Endothelial cell of umbilical vein (primary cell): ENCODE measurements at regions not wholly inside any gene's neighbourhood (a gene's known extent, or its start where the extent isn't known, plus 50 kb on each side); places are given as distances from the start of the nearest gene placed in this dataset.

ENCODE experiments used
- BruUV-seq: library from RNA; stranded (reverse); fragments of 400-500 nt; replicated peaks from 2 replicates; lab custom pipeline; 2021; lab: Mats Ljungman, UMichigan
- CTCF ChIA-PET: fragments of 300-600, 350-600 bp; sonication (Branson Sonifier 250); formaldehyde crosslinking; loops from one replicate; lab custom pipeline; 2021; ENCODE audit warnings: antibody characterized with exemption, inconsistent platforms; lab: Charles Lee
- POLR2A ChIA-PET: fragments of 300-600, 350-600 bp; sonication (Branson Sonifier 250); formaldehyde crosslinking; loops from one replicate; lab custom pipeline; 2021; ENCODE audit warnings: antibody characterized with exemption, inconsistent platforms; lab: Charles Lee
- DNase-seq: peaks from one replicate; pipeline ENCODE4 v3.0.0-alpha.2; 2011; ENCODE audit warnings: low read depth, low spot score
- FAIRE-seq: peaks from 2 replicates; lab custom pipeline; 2011; peaks lifted over from hg19 to GRCh38; lab: Jason Lieb, UNC
- H2AFZ ChIP-seq: 2 replicates; pipeline ENCODE4 v1.6.0; 2012; ENCODE audit warnings: low read depth, low read length, control low read depth, inconsistent platforms
- H3K27ac ChIP-seq: 2 replicates; pipeline ENCODE4 v1.5.1; 2011; ENCODE audit warnings: low read depth, mild to moderate bottlenecking, control low read depth, low read length, moderate library complexity; ENCODE audit not compliant: insufficient read depth
- H3K27me3 ChIP-seq, 2 experiments: 2 replicates each; pipeline versions ENCODE4 v1.6.0 to v1.6.1; 2011; ENCODE audit warnings: low read length in 2 of 2, mixed read lengths in 1 of 2; ENCODE audit not compliant: control insufficient read depth in 2 of 2, insufficient read depth in 2 of 2
- H3K36me3 ChIP-seq, 2 experiments: 2 replicates in 1 of 2; 3 replicates in 1 of 2; pipeline ENCODE4 v1.5.1; 2011; ENCODE audit warnings: low read length in 2 of 2, mild to moderate bottlenecking in 1 of 2, moderate library complexity in 1 of 2; ENCODE audit not compliant: control insufficient read depth in 2 of 2, insufficient read depth in 2 of 2; ENCODE audit errors: extremely low read depth in 1 of 2
- H3K4me1 ChIP-seq: 3 replicates; pipeline ENCODE4 v1.5.1; 2011; ENCODE audit warnings: mild to moderate bottlenecking, low read length; ENCODE audit not compliant: control insufficient read depth, insufficient read depth; ENCODE audit errors: extremely low read depth
- H3K4me2 ChIP-seq: 2 replicates; pipeline ENCODE4 v1.6.1; 2011; ENCODE audit warnings: low read length, control low read depth, mixed read lengths; ENCODE audit not compliant: insufficient read depth
- H3K4me3 ChIP-seq, 3 experiments: fragments of 200-600 bp in 1 of 3; sonication (generic), shearing (Covaris generic) in 1 of 3; replicated peaks in 1 of 3; 2 replicates each; pipeline ENCODE4 v1.5.1; 2011 to 2016; ENCODE audit warnings: control low read depth in 3 of 3, low read length in 3 of 3, mild to moderate bottlenecking in 2 of 3, inconsistent platforms in 1 of 3, low read depth in 1 of 3, moderate library complexity in 1 of 3; ENCODE audit not compliant: insufficient read depth in 1 of 3
- H3K79me2 ChIP-seq: 2 replicates; pipeline ENCODE4 v1.6.0; 2012; ENCODE audit warnings: low read length, inconsistent platforms; ENCODE audit not compliant: control insufficient read depth, insufficient read depth
- H3K9ac ChIP-seq: replicated peaks from 2 replicates; pipeline ENCODE3; 2011; ENCODE audit warnings: low read length, control low read depth; ENCODE audit not compliant: insufficient read depth; ENCODE audit errors: extremely low read depth
- H3K9me1 ChIP-seq: replicated peaks from 3 replicates; pipeline ENCODE4 v1.6.0; 2011; ENCODE audit warnings: mild to moderate bottlenecking, low read length; ENCODE audit not compliant: control insufficient read depth, insufficient read depth; ENCODE audit errors: extremely low read depth
- H3K9me3 ChIP-seq: replicated peaks from 2 replicates; pipeline ENCODE4 v1.5.1; 2012; ENCODE audit warnings: low read length, inconsistent platforms; ENCODE audit not compliant: control insufficient read depth, insufficient read depth
- H4K20me1 ChIP-seq: replicated peaks from 2 replicates; pipeline ENCODE3; 2011; ENCODE audit warnings: mild to moderate bottlenecking, low read length; ENCODE audit not compliant: control insufficient read depth, insufficient read depth; ENCODE audit errors: extremely low read depth
- EZH2 ChIP-seq: IDR thresholded peaks from 2 replicates; pipeline ENCODE4 v1.6.1; 2012; ENCODE audit warnings: borderline replicate concordance, low read depth, mild to moderate bottlenecking, moderate library complexity, low read length, inconsistent platforms; ENCODE audit not compliant: severe bottlenecking
- FOS ChIP-seq: IDR thresholded peaks from 2 replicates; pipeline ENCODE4 v1.6.1; 2011; ENCODE audit warnings: mild to moderate bottlenecking, low read length, moderate library complexity, borderline replicate concordance; ENCODE audit not compliant: insufficient read depth
- GATA2 ChIP-seq: IDR thresholded peaks from 2 replicates; pipeline ENCODE4 v1.7.0; 2011; ENCODE audit warnings: low read depth, mild to moderate bottlenecking, moderate library complexity, mixed read lengths, low read length; ENCODE audit not compliant: insufficient read length, insufficient read depth
- JUN ChIP-seq: IDR thresholded peaks from 2 replicates; pipeline ENCODE4 v1.6.1; 2011; ENCODE audit warnings: borderline replicate concordance, low read depth; ENCODE audit not compliant: insufficient read length, insufficient read depth
- MAX ChIP-seq: IDR thresholded peaks from 2 replicates; pipeline ENCODE4 v1.6.1; 2011; ENCODE audit not compliant: insufficient read depth, insufficient read length
- MYC ChIP-seq: IDR thresholded peaks from one replicate; pipeline ENCODE4 v1.6.1; 2011; ENCODE audit warnings: mild to moderate bottlenecking, low read depth, low read length
- POLR2A ChIP-seq: IDR thresholded peaks from 2 replicates; pipeline ENCODE4 v1.6.1; 2012; ENCODE audit warnings: low read depth, mild to moderate bottlenecking, control low read depth, low read length
- POLR2AphosphoS5 ChIP-seq: IDR thresholded peaks from 2 replicates; pipeline ENCODE4 v1.6.1; 2012; ENCODE audit warnings: low read depth, mild to moderate bottlenecking, control low read depth, low read length, moderate library complexity; ENCODE audit not compliant: insufficient read depth
- dilution Hi-C: fragments of 300-500 bp; cut with MboI; formaldehyde crosslinking; loops from one replicate; pipeline ENCODE4 v1.15.0; 2019; ENCODE audit warnings: low sequenced_read_pairs; ENCODE audit not compliant: extremely low pct_ligation_motif_present
- intact Hi-C: fragments of 100-400 bp; cut with micrococcal nuclease; formaldehyde crosslinking; loops from one replicate; pipeline ENCODE4 v1.10.0; 2022
- TF ChIP-seq, protein P1 (sequence below), 2 donors: IDR thresholded peaks; 1 replicate in 1 of 2; 2 replicates in 1 of 2; pipeline ENCODE4 v1.5.1; 2011; ENCODE audit warnings: low read length in 2 of 2, mild to moderate bottlenecking in 2 of 2, moderate library complexity in 2 of 2, control low read depth in 1 of 2, inconsistent platforms in 1 of 2, low read depth in 1 of 2; ENCODE audit not compliant: insufficient read depth in 1 of 2; ENCODE audit errors: extremely low read depth in 1 of 2

GRCh38 chr3:102687851-102688555, 253.2 kb downstream of the ZPLD1 start:
- Histone ChIP-seq H3K9ac (no peak overlapping the region), H3K27me3 (no peaks in the 10 kb centered on the region), H3K79me2 (no peaks in the 10 kb centered on the region), H3K9me3 (no peaks in the 10 kb centered on the region), H3K4me3 (no peak overlapping the region), H3K9me1 (no peaks in the 10 kb centered on the region), H3K4me1 (no peaks in the 10 kb centered on the region), H2AFZ (no peak overlapping the region), H4K20me1 (no peaks in the 10 kb centered on the region), H3K27ac (no peak overlapping the region), H3K4me2 (no peak overlapping the region), H3K36me3 (no peaks in the 10 kb centered on the region)
- ChIA-PET POLR2A (no interaction called here), CTCF (no interaction called here)
- intact Hi-C loops, result no loop called here
- DNase-seq (no peak), FAIRE-seq (no peak)
- TF ChIP-seq JUN, result no peak
- no peak for TF ChIP-seq MAX
- TF ChIP-seq, protein P1, sequence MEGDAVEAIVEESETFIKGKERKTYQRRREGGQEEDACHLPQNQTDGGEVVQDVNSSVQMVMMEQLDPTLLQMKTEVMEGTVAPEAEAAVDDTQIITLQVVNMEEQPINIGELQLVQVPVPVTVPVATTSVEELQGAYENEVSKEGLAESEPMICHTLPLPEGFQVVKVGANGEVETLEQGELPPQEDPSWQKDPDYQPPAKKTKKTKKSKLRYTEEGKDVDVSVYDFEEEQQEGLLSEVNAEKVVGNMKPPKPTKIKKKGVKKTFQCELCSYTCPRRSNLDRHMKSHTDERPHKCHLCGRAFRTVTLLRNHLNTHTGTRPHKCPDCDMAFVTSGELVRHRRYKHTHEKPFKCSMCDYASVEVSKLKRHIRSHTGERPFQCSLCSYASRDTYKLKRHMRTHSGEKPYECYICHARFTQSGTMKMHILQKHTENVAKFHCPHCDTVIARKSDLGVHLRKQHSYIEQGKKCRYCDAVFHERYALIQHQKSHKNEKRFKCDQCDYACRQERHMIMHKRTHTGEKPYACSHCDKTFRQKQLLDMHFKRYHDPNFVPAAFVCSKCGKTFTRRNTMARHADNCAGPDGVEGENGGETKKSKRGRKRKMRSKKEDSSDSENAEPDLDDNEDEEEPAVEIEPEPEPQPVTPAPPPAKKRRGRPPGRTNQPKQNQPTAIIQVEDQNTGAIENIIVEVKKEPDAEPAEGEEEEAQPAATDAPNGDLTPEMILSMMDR (IDR thresholded peaks at IDR 0.05; ENCODE audit: extremely low read depth in 1 of 2, insufficient read depth in 1 of 2, low read depth in 1 of 2, low read length in 2 of 2), result no peak
- TF ChIP-seq GATA2, result no peak
- TF ChIP-seq POLR2A, result no peak
- no peak for TF ChIP-seq EZH2
- no peak for TF ChIP-seq POLR2AphosphoS5
- no peak for TF ChIP-seq FOS
- no peak for TF ChIP-seq MYC
- BruUV-seq, result no TSS peak
- dilution Hi-C loops, result no loop called here
